Activated CD8-positive, alpha-beta memory T cell treated with anti-CD3 and anti-CD28 coated beads for 24 hours (primary cell): ENCODE measurements at regions not wholly inside any gene's neighbourhood (a gene's known extent, or its start where the extent isn't known, plus 50 kb on each side); places are given as distances from the start of the nearest gene placed in this dataset.
"Not testable (repeated sequence)": the region's sequence is repeated elsewhere in the genome, so short reads cannot be mapped to it uniquely, and the experiment has no call there.

ENCODE experiments used
- DNase-seq: peaks from one replicate; pipeline ENCODE4 v3.0.0-alpha.2; 2020

GRCh38 chr5:34452170-34452828, 203.8 kb upstream of the RAI14 start:
- no peak for DNase-seq

DNA sequence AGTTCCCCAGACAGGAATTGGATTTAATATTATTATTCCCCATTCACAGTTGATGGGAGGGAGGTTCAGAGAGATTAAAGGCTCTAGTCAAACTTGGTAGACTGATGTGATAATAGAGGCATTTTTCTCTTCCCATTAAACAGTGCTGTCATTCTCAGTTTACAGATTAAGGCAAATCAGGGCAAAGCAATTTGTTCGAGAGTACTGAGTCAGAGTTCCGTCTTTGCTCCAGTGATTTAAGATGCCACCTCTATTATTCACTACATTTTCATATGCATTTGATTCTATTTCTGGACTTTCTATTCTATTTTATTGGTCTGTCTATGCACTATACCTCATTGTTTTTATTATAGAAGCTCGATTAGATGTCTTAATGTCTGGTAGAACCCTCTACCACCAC, 201.0 kb upstream of the RAI14 start:
- no peak for DNase-seq

DNA sequence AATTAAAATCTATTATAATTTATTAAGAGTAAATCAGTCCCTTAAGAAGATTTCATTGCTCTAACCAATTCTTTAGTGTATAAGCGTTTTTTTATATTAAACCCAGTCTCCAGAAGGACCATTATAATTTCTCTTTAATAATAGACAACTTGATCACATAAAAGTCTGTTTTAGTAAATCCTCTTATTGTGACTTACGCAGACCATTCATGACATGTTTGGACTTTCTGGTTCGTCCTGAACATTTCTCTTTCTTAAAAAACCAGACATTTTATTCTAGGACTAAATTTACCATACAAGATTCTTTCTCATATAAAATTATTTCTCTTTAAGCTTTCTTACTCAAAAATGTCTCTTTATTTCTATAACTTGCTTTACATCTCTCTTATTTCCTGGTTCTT, 196.2 kb upstream of the RAI14 start:
- DNase-seq: no peak

DNA sequence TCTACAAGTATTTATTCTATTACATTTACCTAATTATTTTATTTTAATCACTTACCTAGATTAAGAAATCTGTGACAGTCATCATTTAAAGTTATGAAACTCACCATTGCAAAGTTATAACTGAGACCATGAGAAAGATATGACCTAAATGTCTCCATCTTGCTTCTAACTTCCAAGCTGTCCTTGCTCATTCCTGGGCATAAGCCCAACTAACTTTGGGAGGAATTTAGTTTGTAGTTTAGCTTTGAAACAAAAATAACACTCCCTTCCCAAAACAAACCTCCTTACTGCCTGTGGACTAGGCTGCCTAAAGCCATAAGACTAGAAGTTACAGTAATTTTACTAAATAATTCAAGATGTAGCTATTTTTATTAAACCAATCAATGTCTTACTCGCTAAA, 195.6 kb upstream of the RAI14 start:
- DNase-seq: no peak

- no peak for DNase-seq
Observed at GRCh38 chr5:34464829-34465228, 191.3 kb upstream of the RAI14 start.

- not testable (repeated sequence) for DNase-seq
Observed at GRCh38 chr5:34465301-34465700, 190.8 kb upstream of the RAI14 start.

DNA sequence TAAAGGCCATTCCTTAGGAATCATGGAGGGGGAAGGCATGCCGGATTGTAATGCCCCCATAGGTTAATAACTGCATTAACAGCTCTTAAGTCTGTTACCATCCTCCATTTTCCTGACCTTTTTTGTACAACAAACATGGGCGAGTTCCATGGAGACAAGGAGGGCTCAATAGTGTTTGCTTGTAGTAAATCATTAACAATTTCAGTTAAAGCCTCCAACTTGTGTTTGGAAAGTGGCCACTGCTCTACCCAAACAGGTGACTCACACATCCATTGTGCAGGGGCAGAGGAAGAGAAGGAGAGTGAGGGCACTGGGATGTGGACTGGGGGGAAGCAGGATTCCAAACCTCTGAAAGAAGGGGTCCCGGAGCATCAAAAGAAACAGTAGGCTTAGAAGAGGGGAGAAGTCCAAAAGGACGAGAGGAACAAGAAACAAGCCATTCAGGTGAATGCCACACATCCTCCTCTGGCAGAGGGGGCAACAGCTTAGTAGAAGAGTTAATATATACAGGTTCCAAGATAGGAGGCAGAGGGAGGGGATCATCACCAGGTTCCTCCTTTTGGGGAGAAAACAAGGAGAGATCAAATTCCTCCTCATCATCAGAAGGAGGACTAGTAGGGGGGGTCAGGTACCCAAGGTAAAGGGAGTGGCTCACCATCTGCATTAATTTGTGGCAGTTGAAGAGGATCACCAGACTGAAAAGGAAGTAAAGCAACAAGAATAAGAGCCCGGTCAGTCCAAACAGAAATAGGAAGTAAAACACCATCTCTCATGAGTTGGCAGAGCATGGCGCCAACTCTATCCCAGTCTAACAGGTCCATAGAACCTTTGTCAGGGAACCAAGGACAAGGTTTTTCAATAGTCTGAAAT, 189.4 kb upstream of the RAI14 start:
- DNase-seq: not testable (repeated sequence)

DNA sequence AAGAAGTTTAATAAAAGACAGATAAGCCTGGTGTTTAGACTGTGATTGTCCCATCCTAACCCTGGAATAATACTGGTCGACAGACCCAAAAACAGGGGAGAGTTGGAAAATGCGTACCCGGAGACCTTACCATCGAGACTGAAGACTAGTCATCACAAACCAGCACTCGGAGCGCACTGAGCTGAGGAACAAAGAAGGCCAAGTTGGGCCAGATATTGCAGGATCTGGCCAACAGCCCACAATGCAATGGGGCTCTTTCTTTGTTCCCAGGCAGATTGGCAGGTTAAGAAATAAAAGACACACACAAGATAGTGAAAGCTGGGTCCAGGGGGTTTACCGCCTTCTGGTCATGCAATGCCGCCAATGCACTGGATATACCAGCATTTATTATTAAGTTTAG, 188.7 kb upstream of the RAI14 start:
- no peak for DNase-seq

- not testable (repeated sequence) for DNase-seq
Observed at GRCh38 chr5:34467984-34468383, 188.1 kb upstream of the RAI14 start.

DNA sequence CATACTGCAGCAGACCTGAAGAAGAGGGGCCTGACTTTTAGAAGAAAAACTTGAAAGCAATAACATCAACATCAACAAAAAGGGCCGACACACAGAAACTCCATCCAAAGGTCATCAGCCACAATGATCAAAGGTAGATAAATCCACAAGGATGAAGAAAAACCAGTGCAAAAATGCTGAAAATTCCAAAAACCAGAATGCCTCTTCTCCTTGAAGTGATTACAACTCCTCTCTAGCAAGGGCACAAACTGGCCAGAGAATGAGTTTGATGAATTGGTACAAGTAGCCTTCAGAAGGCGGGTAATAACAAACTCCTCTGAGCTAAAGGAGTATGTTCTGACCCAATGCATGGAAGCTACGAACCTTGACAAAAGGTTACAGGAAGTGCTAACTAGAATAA, 186.2 kb upstream of the RAI14 start:
- DNase-seq: no peak

DNA sequence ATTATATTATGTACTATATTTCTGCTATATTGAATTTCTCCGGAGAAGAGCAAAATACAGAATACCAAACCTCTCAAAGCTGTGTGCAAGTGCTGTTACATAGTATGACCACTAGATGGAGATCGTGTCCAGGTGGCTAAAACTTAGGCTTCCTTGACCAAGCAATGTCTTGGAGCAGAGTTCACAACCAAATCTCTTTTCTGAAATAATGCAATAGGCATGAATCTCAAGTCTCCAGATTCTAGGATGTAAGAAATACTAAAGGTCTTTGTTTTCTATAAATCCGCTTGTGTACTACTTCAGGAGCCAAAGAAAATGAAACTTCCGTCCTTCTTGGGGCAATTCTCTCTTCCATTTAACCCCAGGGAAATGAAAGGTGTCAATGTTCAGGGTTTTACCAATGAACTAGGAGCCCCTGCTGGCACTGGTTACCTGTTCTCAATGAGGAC, 181.5 kb upstream of the RAI14 start:
- no peak for DNase-seq

GRCh38 chr5:34475249-34475966, 180.7 kb upstream of the RAI14 start:
- DNase-seq: no peak

- DNase-seq: no peak
Observed at GRCh38 chr5:34476941-34477565, 179.1 kb upstream of the RAI14 start.

DNA sequence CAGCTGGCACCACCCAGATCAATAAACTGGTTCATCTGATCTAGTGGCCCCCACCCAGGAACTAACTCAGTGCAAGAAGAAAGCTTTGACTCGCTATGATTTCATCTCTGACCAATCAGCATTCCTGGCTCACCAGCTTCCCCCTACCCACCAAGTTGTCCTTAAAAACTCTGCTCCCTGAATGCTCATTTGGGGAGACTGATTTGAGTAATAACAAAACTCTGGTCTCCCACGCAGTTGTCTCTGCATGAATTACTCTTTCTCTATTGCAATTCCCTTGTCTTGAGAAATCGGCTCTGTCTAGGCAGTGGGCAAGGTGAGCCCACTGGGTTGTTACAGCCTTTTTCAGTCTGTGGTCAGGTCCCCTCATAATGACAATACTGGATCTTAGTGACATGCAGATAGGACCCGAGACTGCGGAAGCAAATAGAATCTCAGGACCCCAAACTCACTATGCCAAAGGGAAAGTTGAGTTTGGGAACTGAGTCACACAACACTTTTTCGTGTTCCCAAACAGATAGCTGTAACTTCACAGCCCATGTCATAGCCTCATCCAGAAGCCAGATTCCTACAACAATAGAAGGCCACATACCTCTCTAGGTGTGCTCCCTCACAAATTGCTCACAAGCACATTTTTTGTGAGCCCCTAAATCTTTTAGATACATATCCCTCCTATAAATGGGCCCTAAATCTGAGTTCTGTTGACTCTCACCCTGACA, 175.2 kb upstream of the RAI14 start:
- no peak for DNase-seq

- no peak for DNase-seq
Observed at GRCh38 chr5:34483442-34484033, 172.6 kb upstream of the RAI14 start.

DNA sequence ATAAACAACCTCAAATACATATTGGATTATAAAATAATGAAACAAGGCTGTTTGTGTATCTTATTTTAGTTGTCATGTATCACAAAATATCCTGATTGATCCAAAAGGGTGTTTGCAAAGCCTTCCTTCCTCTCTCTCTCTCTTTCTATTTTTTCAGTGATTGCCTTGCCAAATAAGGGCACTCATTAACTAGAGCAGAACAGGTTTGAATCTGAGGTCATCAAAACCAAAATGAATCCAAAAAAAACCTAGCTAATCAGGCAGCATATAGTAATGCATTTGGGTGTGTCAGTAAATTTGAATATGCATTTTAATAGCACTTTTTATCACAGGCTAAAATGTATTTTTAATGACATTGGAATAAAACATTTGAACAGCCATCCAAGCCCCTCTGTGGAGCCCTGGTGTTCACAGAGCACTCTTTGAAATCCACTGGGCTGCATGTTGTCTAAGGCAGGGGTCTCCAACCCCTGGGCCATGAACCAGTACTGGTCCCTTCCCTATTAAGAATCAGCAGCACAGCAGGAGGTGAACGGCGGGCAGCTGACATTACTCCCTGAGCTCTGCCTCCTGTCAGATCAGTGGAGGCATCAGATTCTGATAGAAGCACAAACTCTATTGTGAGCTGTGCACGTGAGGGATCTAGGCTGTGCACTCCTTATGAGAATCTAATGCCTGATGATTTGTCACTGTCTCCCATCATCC, 171.8 kb upstream of the RAI14 start:
- no peak for DNase-seq

DNA sequence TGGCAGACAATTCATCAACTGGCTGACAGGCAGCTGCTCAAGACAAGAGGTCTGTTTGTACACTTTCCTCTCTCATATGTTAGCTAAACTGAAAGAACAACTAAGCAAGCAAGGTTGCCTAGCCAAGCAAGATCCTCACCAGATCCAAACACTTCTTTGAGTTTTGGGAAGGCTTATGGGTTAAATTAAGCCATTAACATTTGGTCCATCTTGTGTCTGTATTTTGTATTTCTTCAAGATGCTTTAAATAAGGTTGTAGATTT, 170.4 kb upstream of the RAI14 start:
- no peak for DNase-seq

DNA sequence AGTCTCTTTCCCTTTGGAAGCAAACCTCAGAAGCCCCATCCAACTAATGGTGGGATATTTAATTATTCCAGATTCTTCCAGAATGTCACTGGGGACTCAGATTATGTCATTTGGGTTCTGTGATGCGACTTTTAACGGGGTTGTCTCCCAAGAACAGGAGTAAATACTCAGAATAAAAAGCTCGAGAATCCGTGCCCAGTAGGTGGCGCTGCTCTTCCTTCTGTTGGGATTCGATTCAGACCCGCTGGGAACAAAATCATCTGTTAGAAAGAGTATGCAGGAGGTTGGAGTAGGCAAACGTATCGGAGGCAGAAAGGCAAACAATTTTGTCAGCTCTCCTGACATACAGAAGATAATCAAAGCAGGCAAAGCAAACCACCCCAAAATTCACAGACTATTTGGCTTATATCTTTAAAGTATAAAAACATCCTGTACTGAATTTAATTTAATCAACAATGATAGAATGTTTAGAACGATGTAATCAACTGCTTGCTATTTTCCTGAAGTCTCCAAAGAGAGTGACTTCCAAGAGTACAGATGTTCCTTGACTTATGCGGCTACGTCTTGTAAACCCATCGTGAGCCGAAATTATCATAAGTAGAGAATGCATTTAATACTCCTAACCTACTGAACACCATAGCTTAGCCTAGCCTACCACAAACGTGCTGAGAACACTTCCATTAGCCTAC, 169.8 kb upstream of the RAI14 start:
- DNase-seq: peak; percentile 82

- no peak for DNase-seq
Observed at GRCh38 chr5:34486849-34487158, 169.3 kb upstream of the RAI14 start.

GRCh38 chr5:34487159-34487879, 168.8 kb upstream of the RAI14 start:
- DNase-seq: no peak

GRCh38 chr5:34487956-34488355, 168.2 kb upstream of the RAI14 start:
- no peak for DNase-seq
